ENCODE measurements at regions not wholly inside any gene's neighbourhood (a gene's known extent, or its start where the extent isn't known, plus 50 kb on each side); places are given as distances from the start of the nearest gene placed in this dataset.

- Histone ChIP-seq H3K4me3 (ENCODE audit: low read depth, low read length) (peak overlapping the region; percentile 75), H3K9me3 (ENCODE audit: control insufficient read depth, low read length) (no peaks in the 10 kb centered on the region)
- peak; percentile 67 for TF ChIP-seq CTCF (IDR thresholded peaks at IDR 0.05)
Observed at GRCh38 chr13:33542309-33543088, 256.9 kb upstream of the STARD13 start.

GRCh38 chr13:33543089-33543459 lies 257.5 kb upstream of the STARD13 start:
- peak overlapping the region; percentile 11 for H3K9ac ChIP-seq
- no peaks in the 10 kb centered on the region for H3K79me2 ChIP-seq
- peak overlapping the region; percentile 96 for H2AFZ ChIP-seq
- peak overlapping the region; percentile 99 for H3K27ac ChIP-seq
- peak overlapping the region; percentile 95 for H3K4me2 ChIP-seq (ENCODE audit: low read length)
- H3K9me3 ChIP-seq (ENCODE audit: control insufficient read depth, low read length): no peaks in the 10 kb centered on the region
- no peak for TF ChIP-seq CTCF (IDR thresholded peaks at IDR 0.05)
- H3K27me3 ChIP-seq (ENCODE audit: control insufficient read depth, insufficient read depth, low read length): no peaks in the 10 kb centered on the region
- H3K4me3 ChIP-seq (ENCODE audit: low read depth, low read length): peak overlapping the region; percentile 75
- peaks cover 12% of the 10 kb centered on the region for H3K4me1 ChIP-seq
- H3K36me3 ChIP-seq (ENCODE audit: control insufficient read depth, insufficient read depth, low read length): no peaks in the 10 kb centered on the region

More at GRCh38 chr13:33542309-33543088, 256.9 kb upstream of the STARD13 start:
- no peaks in the 10 kb centered on the region for H3K36me3 ChIP-seq (ENCODE audit: control insufficient read depth, insufficient read depth, low read length)
- peaks cover 12% of the 10 kb centered on the region for H3K4me1 ChIP-seq
- no peaks in the 10 kb centered on the region for H3K79me2 ChIP-seq
- peak overlapping the region; percentile 96 for H2AFZ ChIP-seq
- peak overlapping the region; percentile 99 for H3K27ac ChIP-seq
- H3K4me2 ChIP-seq (ENCODE audit: low read length): peak overlapping the region; percentile 95
- H3K27me3 ChIP-seq (ENCODE audit: control insufficient read depth, insufficient read depth, low read length): no peaks in the 10 kb centered on the region
- H3K9ac ChIP-seq: peak overlapping the region; percentile 11

- Histone ChIP-seq H3K4me1 (peaks cover 12% of the 10 kb centered on the region), H3K79me2 (no peaks in the 10 kb centered on the region), H3K4me2 (ENCODE audit: low read length) (peak overlapping the region; percentile 95), H3K27ac (peak overlapping the region; percentile 99), H3K9ac (no peak overlapping the region), H3K36me3 (ENCODE audit: control insufficient read depth, insufficient read depth, low read length) (no peaks in the 10 kb centered on the region), H3K27me3 (ENCODE audit: control insufficient read depth, insufficient read depth, low read length) (no peaks in the 10 kb centered on the region), H3K4me3 (ENCODE audit: low read depth, low read length) (peak overlapping the region; percentile 75), H3K9me3 (ENCODE audit: control insufficient read depth, low read length) (no peaks in the 10 kb centered on the region), H2AFZ (peak overlapping the region; percentile 96)
- no peak for TF ChIP-seq CTCF (IDR thresholded peaks at IDR 0.05)
Observed at GRCh38 chr13:33543631-33544265, 258.2 kb upstream of the STARD13 start.

- Histone ChIP-seq H3K9ac (no peak overlapping the region), H3K27ac (peak overlapping the region; percentile 99), H3K9me3 (ENCODE audit: control insufficient read depth, low read length) (no peaks in the 10 kb centered on the region), H2AFZ (peak overlapping the region; percentile 96), H3K4me2 (ENCODE audit: low read length) (no peak overlapping the region), H3K4me1 (peaks cover 12% of the 10 kb centered on the region), H3K27me3 (ENCODE audit: control insufficient read depth, insufficient read depth, low read length) (no peaks in the 10 kb centered on the region), H3K79me2 (no peaks in the 10 kb centered on the region), H3K36me3 (ENCODE audit: control insufficient read depth, insufficient read depth, low read length) (no peaks in the 10 kb centered on the region), H3K4me3 (ENCODE audit: low read depth, low read length) (no peak overlapping the region)
- TF ChIP-seq CTCF (IDR thresholded peaks at IDR 0.05): no peak
Observed at GRCh38 chr13:33544308-33544707, 258.8 kb upstream of the STARD13 start.

Measured in parathyroid adenoma (tissue), 2 donors.